GM19043 (cell line): ENCODE measurements at regions not wholly inside any gene's neighbourhood (a gene's known extent, or its start where the extent isn't known, plus 50 kb on each side); places are given as distances from the start of the nearest gene placed in this dataset.
"Not testable (repeated sequence)": the region's sequence is repeated elsewhere in the genome, so short reads cannot be mapped to it uniquely, and the experiment has no call there.

Experiments used
- ATAC-seq: cut with Tn5 transposase; IDR thresholded peaks from one replicate; pipeline ENCODE4 v1.9.1; 2021; ENCODE audit warnings: low read depth; ENCODE audit not compliant: unreplicated experiment

GRCh38 chr2:194896871-194897270, 760.2 kb upstream of the SLC39A10 start:
- no peak for ATAC-seq

- ATAC-seq: no peak
These were observed 773.3 kb upstream of the SLC39A10 start for GRCh38 chr2:194883711-194884110.

- no peak for ATAC-seq
These were observed 786.0 kb upstream of the SLC39A10 start for GRCh38 chr2:194870974-194871535.

- peak; percentile 73 for ATAC-seq
These were observed 789.7 kb upstream of the SLC39A10 start for GRCh38 chr2:194867328-194867727.

- no peak for ATAC-seq
These were observed 802.1 kb upstream of the SLC39A10 start for GRCh38 chr2:194854941-194855340.

- no peak for ATAC-seq
These were observed 814.2 kb upstream of the SLC39A10 start for GRCh38 chr2:194842871-194843270.

- ATAC-seq: not testable (repeated sequence)
These were observed 822.7 kb upstream of the SLC39A10 start for GRCh38 chr2:194834371-194834770.

- no peak for ATAC-seq
These were observed 830.8 kb upstream of the SLC39A10 start for GRCh38 chr2:194826241-194826640.

GRCh38 chr2:194824450-194824849, 832.6 kb upstream of the SLC39A10 start:
- ATAC-seq: no peak

GRCh38 chr2:194822657-194823056, 834.4 kb upstream of the SLC39A10 start:
- ATAC-seq: no peak

- ATAC-seq: no peak
These were observed 834.9 kb upstream of the SLC39A10 start for GRCh38 chr2:194822097-194822496.

- ATAC-seq: no peak
These were observed 837.7 kb upstream of the SLC39A10 start for GRCh38 chr2:194819367-194819766.

GRCh38 chr2:194815475-194815874, 841.6 kb upstream of the SLC39A10 start:
- ATAC-seq: no peak

- ATAC-seq: no peak
These were observed 854.4 kb upstream of the SLC39A10 start for GRCh38 chr2:194802589-194802988.

GRCh38 chr2:194787071-194787470, 870.0 kb upstream of the SLC39A10 start:
- not testable (repeated sequence) for ATAC-seq

- not testable (repeated sequence) for ATAC-seq
These were observed 885.6 kb upstream of the SLC39A10 start for GRCh38 chr2:194771394-194771793.

GRCh38 chr2:194769030-194769429, 888.0 kb upstream of the SLC39A10 start:
- no peak for ATAC-seq

- no peak for ATAC-seq
These were observed 891.3 kb upstream of the SLC39A10 start for GRCh38 chr2:194765723-194766122.

GRCh38 chr2:194750926-194751325, 906.1 kb upstream of the SLC39A10 start:
- ATAC-seq: no peak

GRCh38 chr2:194745557-194746146, 911.4 kb upstream of the SLC39A10 start:
- ATAC-seq: no peak

GRCh38 chr2:194742706-194743105, 914.3 kb upstream of the SLC39A10 start:
- no peak for ATAC-seq

- ATAC-seq: no peak
These were observed 917.8 kb upstream of the SLC39A10 start for GRCh38 chr2:194739217-194739616.
